Occipital lobe (tissue), 1 donor: ENCODE measurements at regions not wholly inside any gene's neighbourhood (a gene's known extent, or its start where the extent isn't known, plus 50 kb on each side); places are given as distances from the start of the nearest gene placed in this dataset.

ENCODE experiments used
- DNase-seq: peaks from one replicate; lab custom pipeline; 2025; lab: John Stamatoyannopoulos, UW

- no peak for DNase-seq
These were observed 585.1 kb upstream of the PSMD7 start for GRCh38 chr16:73711406-73712080.

DNA sequence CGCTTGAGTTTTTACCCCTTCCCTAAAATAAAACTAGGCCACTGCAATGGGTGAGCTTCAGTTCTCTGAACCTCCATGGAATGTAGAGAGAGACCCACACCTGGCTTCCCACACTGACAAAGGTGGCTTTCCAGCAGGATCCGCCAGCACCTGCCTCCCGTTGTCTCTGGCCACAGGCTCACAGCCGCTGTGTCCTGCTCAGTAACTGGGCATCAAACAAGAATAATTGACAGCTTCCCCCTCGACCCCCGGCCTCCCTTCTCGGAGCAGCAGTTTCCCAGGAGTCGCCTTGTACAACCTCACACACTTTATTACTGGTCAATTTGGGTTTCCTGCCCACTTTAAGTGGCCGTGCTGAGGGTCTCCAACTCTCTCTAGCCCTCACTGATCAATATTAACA, 586.1 kb upstream of the PSMD7 start:
- DNase-seq: no peak

DNA sequence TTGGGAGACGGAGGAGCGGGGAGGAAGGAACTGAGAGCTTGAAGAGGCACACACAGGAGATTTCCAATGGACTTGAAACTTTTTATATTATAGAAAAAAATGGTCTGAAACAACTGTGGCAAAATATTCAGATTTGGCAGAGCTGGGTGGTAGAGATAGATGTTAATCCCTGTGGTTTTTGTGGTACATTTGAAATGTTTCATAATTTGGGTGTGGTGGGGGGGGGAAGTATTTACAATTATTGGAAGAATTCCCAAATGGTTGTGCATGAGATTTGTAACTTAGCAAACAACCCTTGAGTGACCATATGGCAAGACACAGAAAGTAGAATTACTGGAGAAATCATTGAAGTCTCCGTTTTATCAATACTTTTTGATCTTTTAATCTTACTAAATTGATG, 588.8 kb upstream of the PSMD7 start:
- no peak for DNase-seq

DNA sequence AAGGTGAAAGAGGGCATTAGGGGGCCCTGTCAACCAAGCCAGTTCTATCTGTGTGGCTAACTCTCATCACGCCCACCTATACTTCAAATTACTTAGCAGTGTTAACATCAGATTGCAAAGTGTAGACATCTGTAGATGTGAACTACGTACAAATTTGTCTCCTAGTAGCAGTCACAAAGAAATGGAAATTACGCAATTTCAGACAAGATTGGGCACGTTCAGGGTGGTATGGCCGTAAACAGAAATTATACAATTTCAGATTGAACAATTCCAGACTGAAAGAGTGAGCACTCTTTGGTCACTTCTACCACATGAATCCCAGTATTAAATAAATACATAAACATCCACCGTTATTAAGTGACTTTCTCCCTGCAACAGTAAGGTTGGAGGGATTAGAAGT, 592.7 kb upstream of the PSMD7 start:
- no peak for DNase-seq

GRCh38 chr16:73697336-73697735, 599.3 kb upstream of the PSMD7 start:
- no peak for DNase-seq

DNA sequence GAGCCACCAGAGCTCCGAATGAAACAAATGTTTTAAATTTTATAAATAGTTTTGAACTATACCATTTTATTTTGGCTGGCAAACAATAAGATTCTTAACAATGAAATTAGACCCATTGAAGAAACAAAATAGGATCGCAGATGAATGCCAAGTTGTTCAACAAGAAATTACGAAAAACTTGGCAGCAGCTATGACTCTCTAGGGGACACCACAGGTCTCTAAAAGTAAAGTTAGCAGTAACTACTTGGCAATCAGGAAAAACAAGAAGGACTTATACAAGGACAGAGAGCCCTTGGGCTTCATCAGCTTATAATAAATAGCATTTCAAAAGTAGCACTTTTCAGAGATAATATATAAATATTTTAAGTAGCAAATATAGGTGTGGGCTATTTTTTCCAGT, 603.8 kb upstream of the PSMD7 start:
- DNase-seq: no peak

- DNase-seq: no peak
These were observed 612.8 kb upstream of the PSMD7 start for GRCh38 chr16:73683804-73684203.

DNA sequence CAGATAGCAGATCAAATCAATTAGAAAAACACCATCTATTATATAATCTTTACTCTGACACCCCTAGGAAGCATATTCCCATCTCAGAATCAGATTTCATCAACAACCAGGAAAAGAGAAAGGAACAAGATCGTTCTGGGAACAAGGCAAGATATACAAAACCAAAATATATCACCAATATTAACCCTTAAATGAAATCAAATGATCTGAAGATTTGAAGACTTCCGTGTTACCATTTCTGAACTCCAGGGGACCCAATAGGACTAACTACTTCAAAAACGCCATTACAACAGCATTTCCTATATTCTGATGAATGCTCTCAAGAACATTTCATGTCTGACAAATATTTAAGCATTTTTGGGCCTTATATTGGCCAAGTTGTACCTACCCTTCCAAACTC, 624.2 kb upstream of the ZFHX3 start:
- no peak for DNase-seq

DNA sequence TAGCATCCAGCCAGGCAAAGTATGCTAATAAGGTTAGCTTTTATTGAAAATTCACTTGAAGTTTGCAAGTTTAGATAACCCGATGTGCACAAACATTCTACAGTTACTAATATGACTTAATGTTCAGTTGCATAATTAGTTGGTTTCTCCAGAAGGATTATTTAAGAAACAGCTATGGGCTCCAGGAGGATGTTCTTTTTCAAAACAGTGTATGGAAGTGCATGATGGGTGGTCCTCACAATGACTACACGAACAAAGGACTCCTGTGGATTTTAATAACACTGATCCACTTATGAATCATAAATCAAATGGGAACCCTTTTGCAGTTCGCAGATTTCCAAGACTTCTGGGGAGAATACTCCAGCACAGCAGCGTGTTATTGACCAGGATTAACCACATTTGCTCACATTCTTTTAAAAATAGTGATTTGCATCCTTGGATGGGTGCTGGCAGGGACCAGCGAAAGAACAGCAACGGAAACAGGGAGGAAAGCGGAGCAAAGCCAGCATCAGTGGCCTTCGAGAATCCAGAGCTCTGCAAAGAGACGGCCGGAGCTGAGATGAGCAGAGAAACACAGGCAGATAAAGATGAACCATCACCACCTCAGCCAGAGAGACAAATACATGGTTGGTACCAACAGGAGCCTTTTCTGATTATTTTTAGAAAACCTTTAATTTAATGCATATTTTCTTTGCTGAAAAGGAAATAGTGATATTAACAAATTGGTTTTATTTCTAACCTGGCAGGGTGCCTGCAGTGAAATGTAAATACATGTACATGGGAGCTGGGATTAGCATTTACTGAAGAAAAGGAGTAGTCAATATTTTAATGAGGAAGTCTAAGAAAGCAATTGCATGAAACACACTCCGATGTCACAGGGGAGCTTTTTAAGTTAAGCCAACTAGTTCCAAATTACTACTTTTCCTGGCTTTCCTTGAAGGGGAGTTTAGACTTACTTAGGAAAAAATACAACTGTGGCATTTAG, 623.2 kb upstream of the ZFHX3 start:
- DNase-seq: no peak

GRCh38 chr16:73669535-73670274, 621.8 kb upstream of the ZFHX3 start:
- no peak for DNase-seq

DNA sequence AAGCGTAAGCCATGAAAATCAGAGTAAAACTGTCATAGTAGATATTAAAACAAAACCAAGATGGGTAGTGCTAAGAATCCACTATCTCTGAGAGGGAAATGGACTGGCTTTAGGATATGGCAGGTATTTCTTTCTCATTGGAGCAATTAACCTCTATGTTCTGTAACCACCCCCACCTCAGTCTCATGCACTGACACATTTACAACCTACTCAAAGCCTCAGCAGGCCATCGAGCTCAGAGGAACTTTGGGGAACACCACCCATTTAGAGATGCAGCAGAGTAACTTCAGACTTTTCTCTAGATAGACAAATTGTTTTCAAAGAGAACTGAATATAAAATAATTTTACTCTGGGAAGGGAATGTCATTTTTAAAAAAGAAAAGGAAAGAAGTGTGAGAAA, 615.8 kb upstream of the ZFHX3 start:
- no peak for DNase-seq

DNA sequence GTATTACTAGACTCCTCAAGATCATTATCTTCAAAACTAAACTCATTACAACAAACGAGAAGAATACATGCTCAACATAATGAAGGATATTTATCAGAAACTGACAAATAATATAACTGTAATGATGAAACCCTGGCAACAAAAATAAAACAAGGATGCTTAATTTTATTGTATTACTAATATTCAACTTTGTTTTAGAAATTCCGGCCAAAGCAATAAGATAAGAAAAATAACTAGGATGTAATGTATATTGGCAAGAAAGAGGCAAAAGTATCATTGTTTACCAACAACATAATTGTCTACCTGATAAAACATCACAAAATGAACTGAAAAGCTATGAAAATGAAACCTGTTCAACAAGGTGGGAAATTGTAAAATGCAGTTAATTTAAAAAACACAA, 588.3 kb upstream of the ZFHX3 start:
- no peak for DNase-seq

DNA sequence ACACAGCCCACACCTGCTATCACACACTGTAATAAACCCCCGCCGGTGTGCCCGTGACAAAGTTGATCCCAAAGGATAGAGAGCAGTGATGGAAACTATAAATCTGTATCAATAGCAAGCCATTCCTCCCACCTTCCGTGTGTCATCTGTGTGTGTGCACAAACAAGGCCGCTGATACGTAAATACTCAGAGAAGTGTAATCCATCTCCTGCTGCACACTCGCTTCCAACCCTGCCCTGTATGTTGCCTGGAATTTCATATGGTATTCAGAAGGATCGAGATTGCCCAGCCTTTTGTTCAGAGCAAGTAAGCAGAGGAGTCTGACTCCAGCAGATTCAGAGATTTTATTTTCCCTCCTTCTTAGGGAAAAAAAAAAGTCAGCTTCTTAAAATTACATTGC, 581.1 kb upstream of the ZFHX3 start:
- DNase-seq: no peak

- DNase-seq: no peak
These were observed 569.8 kb upstream of the ZFHX3 start for GRCh38 chr16:73617738-73618137.

GRCh38 chr16:73616770-73617169, 568.8 kb upstream of the ZFHX3 start:
- no peak for DNase-seq

DNA sequence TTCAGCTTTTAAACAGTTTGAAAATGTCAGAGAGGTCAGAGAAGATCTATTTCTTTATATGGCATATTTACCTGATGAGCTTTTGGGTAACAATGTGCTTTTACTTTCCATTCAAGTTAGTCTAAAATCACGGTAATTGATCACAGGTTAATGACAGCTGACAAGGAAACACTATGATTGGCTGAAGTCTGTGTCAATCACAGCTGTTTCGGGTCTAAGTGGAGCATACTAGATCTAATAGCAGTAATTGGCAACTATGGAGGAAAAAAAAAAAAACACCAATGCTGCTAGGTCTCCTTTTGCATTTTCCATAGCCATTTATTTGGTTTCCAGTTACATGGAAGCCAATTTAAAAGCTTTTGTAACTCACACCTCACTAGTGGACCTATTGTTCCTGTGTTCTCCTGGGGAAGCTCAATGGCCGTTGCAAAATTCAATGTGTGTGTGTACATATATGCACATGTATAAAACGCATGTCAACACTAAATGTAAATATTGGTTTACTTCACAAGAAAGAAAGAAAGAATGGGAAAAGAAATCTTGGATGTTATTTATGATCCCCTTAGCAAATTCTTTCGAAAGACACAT, 568.3 kb upstream of the ZFHX3 start:
- no peak for DNase-seq

GRCh38 chr16:73615071-73615940, 567.4 kb upstream of the ZFHX3 start:
- no peak for DNase-seq

DNA sequence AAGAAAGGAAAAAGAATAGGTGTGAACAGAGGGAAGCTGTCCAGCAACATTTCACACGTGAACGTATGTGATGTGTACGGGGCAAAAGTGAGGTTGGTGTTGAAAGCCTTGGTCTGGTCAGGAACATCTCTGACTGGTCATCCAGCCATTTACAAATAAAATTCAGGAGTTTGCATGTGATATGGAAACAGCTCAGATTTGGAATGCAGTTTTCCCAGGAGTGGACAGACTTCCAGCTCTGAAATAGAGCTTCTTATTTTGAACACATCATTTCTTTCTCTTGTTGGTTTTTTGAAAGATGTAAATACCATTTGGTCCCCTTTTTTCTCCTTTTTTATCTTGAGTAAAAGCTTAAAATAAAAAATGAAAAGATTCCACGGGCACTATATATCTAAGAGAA, 566.2 kb upstream of the ZFHX3 start:
- no peak for DNase-seq

GRCh38 chr16:73610605-73611156, 562.8 kb upstream of the ZFHX3 start:
- DNase-seq: no peak

DNA sequence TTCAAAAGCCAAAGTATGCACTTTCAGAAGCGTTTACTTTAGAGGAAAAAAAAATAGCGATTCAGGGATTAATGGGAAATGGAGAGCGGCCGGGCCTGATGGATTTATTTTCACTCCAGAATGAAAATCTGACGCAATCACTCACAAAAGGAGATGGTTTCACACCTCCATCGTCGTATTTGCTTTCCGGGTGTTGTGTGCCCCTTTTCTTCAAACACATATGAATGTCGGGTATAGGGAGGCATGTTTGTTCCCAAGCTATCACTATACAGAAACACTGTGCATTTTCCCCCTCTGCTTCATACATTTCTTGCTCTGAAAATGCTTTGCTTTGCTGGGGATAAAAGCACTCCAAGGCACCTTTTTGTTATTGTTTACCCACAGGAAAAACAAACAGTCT, 562.2 kb upstream of the ZFHX3 start:
- DNase-seq: no peak

DNA sequence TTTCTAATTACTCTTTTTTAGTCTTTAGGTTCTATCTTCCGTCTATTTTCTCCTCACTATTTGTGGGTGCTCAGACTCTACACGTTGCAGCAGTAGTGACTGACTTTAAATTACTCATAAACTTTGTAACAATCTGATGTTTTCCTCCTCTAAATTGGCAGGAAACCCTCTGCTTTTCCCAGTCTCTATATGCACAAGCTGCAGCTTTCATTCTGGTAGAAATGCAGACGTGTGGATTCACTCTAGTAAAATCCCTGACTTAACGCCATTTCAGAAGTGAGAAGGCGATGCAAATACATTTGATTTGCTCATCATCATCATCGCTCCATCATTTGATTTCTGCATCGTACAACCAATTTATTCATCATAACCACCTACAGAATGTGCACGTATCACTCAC, 561.0 kb upstream of the ZFHX3 start:
- no peak for DNase-seq
